ENCODE measurements at regions not wholly inside any gene's neighbourhood (a gene's known extent, or its start where the extent isn't known, plus 50 kb on each side); places are given as distances from the start of the nearest gene placed in this dataset.
"Not testable (repeated sequence)": the region's sequence is repeated elsewhere in the genome, so short reads cannot be mapped to it uniquely, and the experiment has no call there.

DNA sequence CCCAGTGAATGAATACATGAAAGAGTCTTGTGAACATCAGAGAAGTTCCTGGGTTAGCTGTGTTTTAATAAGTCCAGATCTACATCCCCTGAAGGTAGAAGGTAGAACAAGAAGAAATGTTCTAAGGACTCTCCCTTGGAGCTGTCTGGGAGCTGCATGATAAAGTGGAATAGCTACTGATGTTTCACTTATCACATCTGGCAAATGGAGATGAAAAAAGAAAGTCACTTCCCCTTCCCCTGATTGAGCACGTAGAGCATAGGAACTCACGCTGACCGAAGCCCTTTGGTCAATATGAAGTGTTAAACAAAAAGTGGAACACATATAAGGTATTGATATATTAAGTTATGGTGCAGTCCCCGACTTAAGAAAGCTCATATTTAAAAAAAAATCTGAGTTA, 53.2 kb upstream of the PARP1 start:
- no peak for DNase-seq

DNA sequence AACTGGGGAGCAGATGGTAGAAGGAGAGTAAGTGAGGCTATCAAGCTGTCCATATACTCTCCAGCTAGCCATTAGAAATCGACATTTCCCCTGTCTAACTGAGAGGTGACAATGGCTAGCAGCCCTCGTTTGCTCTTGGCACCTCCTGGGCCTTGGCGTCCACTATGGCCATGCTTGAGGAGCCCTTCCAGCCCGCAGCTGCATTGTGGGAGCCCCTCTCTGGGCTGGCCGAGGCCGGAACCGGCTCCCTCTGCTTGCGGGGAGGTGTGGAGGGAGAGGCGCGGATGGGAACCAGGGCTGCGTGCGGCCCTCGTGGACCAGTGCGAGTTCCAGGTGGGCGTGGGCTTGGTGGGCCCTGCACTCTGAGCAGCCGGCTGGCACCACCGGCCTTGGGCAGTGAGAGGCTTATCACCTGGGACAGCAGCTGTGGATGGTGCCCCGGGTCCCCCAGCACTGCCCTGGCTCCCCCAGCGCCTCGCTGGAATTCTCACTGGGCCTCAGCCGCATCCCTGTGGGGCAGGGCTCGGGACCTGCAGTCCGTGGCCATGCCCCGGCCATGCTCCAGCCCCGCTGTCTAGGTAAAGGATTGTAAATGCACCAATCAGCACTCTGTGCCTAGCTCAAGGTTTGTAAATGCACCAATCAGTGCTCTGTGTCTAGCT, 56.2 kb upstream of the PARP1 start:
- no peak for DNase-seq

GRCh38 chr1:226464587-226464971, 56.7 kb upstream of the PARP1 start:
- not testable (repeated sequence) for DNase-seq

GRCh38 chr1:226466296-226466695, 58.4 kb upstream of the PARP1 start:
- no peak for DNase-seq

- no peak for DNase-seq
These were observed 59.5 kb upstream of the PARP1 start for GRCh38 chr1:226467443-226467842.

- peak; percentile 42 to 62 (median 47) for DNase-seq
These were observed 63.3 kb upstream of the PARP1 start for GRCh38 chr1:226470921-226471866.

- no peak for DNase-seq
These were observed 65.4 kb upstream of the PARP1 start for GRCh38 chr1:226473325-226473724.

DNA sequence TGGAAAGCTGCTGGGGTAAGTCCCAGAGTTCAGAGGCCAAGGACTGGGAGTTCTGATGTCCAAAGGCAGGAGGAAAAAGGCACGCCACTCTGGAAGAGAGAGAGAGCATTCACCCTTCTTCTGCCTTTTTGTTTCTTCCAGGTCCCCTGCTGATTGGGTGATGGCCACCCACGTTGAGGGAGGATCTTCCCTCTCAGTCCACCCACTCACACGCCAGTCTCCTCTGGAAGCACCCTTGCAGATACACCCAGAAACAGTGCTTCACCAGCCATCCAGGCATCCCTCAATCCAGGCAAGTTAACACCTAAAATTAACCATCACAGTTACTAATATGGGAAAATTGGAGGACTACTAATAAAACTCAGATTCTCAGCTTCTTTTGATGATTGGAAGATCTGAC, 66.1 kb upstream of the PARP1 start:
- DNase-seq, result peak in 2 of 3 donors; percentile 18 to 19

DNA sequence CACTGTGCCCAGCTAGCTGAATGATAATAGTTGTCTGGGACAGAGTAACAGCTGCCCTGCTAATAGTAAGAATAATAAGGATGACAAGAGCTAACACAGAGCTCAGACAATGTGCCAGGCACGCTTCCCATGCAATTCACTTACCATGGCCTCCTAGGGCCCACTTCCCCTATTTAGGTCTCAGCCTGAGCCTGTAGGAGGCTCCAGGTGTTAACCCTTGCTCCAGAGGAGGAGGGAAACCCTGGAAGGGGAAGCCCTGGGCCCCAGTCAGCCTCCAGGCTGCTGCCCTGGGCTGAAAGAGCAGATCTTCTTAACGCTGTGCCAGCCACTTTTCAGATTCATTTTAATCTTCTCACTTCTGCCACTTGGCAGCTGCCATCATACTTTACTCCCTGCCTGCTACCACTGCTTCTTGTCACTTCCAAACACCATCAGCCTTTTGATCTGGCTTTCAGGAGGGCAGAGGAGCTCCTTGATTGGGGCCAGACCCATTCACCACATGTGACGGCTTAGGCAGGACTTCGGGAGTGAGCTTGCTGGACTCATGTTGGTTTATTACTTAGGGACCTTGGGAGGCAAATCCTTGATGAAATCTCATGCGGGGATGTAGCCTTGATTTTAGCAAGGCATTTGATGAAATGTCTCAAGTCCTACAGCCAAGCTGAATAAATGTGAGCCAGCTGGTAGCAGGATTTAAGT, 66.7 kb upstream of the PARP1 start:
- DNase-seq, result peak in 2 of 3 donors; percentile 26 to 29

DNA sequence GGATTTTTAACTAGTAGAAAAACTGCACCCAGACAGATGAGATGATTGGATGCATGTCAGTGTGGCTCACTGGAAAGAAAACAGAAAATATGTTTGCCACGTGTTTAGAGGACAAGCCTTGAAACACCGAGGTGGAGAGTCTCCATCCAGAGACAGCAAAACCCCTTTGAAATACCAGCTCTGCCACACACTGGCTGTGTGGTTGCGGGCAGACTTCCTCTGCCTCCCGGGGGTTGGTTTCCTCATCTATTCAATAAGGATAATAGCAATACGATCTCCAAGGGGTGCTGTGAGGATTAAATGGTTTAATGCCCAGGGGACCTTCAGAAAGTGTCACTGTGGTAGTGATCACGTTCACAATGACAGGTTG, 67.2 kb upstream of the PARP1 start:
- DNase-seq, result no peak

DNA sequence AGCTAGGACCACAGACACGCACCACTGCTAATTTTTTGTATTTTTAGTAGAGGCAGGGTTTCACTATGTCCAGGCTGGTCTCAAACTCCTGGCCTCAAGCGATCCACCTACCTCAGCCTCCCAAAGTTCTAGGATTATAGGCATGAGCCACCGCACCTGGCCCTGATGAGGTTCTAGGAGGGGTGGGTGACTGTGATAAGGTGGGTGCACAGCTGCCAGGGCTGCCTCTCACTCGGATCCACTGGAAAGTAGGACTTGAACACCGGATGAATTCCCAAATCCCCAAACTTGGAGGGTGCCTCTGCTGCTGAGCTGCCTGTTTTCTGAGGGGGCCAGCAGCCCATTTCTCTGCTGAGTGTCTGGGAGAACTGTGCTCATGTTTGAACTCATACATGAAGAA, 68.2 kb upstream of the PARP1 start:
- DNase-seq, result no peak

DNA sequence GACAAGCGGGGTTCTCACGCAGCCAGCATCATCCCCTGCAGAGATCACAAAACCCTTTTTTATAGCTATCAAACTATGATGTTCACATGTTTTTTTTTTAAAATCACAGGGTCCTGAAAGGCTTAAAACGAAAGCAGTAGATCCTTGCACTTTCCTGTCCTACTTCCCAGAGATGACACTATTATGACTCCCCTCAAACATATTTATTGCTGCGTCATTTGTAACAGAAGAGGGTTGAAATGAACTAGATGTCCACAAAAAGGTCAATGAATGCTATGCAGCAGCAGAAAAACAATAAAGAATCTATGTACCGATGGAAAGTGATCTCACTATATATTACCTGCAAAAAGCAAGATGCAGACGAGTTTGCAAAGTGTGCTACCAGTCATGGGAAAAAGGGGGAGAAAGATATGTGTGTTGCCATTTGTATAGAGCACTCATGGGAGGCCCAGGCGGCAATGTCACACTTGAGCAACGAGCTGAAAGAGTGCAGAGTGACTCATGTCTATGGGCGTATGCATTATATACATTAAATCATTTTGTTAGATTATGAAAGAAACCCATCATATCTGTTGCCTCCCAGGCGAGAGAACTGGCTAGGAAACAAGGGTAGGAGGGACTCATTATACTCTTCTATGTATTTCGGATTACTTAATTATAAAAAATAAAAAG, 68.9 kb upstream of the PARP1 start:
- peak in 1 of 3 donors; percentile 8 for DNase-seq

- DNase-seq, result no peak
These were observed 69.1 kb upstream of the STUM start for GRCh38 chr1:226479474-226479873.

DNA sequence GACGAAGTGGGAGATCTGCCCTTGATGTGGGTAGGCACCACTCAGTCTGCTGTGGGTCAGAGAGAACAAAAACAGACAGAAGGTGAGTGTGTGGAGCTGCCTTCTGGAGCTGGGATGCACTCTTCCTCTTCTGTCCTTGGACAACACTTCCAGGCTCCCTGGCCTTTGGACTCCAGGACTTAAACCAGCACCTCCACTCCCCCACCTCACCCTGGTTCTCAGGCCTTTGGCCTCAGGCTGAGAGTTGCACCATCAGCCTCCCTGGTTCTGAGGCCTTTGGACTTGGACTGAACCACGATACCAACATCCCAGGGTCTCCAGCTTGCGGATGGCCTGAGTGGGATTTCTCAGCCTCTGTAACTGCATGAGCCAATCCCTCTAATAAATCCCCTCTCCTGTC, 68.1 kb upstream of the STUM start:
- no peak for DNase-seq

GRCh38 chr1:226481133-226481532, 67.4 kb upstream of the STUM start:
- no peak for DNase-seq

DNA sequence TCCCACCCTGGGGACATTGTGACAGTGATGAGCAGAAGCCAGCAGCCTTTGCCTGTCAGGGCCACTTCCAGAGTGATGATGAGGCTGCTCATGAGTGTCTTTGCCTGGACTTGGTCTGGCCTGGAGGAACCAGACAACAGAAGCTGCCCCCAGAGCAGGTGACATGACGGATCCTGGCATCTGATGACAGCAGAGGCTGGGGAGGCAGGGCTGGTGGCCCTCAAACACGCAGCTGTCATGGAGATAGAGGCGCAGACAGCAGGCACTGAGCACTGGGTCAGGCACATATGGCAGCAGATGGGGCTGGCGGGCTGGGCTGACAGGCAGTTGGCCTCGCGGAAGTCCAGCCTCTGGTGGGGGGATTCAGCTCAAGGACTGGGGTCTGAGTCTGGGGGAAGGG, 66.4 kb upstream of the STUM start:
- no peak for DNase-seq

DNA sequence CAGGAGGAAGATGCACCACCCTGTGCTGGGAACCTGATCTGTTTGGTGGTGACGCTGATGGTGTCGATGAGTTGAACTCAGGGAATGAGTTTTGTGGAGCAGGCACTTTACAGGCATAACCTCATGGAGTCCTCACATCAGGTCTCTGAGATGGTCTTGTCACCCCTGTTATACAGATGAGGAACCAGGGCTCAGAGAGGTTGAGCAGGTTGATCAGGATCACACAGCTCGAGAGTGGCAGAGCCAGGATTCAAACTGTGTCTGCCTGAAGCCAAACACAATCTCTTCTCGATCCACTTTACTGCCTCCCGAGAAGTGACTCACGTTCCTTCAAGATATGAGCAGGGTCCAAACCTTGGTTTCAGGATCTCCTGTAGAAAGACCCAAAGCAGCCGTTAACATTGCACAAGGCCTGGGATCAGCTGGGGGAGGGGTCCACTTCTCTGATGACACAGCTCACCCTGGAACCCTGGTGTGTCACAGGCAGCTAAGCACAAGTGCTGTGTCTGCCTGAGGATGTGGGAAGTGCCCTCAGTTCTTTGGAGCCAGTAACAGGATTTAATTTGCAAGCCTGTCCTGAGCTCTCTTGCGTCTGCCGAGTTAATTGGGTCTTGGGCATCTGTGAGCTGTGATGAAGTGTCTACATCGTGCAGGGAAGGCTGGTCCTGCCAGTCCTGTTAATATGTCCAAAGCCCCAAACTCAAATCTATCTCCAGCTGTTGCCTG, 65.4 kb upstream of the STUM start:
- peak in 2 of 3 donors; percentile 16 to 19 for DNase-seq

DNA sequence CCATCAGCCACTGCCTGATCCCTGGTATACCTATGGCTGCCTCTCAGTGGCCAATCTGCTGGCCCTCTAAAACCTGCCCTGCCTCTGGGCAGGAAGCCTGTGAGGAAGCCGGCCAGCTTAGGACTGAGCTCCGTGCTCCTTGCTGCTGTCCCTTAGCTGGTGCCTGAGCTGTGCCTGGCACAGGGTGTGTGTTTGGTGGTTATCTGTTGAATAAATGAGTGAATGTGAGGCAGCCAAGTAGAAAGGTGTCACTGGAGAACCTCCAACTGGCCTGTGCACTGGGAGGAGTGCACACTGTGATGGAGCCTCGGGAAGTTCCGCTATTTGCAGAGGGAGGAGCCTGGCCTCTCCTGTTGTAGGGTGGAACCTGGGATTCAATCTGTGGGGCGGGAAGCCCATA, 63.4 kb upstream of the STUM start:
- DNase-seq, result peak in 1 of 3 donors; percentile 7

- peak in 1 of 3 donors; percentile 17 for DNase-seq
These were observed 62.4 kb upstream of the STUM start for GRCh38 chr1:226486161-226486560.

DNA sequence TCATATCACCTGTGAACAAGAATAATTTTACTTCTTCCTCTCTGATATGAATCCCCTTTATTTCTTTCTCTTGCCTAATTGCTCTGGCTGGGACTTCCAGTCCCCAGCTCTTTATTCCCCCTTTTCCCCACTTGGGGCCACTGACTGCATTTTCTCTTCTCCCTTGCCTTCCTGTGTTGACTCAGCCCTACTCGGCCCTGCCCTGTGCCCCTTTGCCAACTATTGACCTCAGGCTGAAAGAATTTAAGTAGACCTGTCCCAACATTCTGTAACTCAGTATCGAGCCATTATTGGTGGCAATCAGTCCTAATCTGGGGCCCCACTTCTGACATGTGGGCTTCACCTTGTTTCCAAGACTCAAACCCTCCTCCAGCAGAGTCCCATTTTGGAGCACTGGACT, 60.6 kb upstream of the STUM start:
- DNase-seq, result peak in 1 of 3 donors; percentile 17

GRCh38 chr1:226489718-226490425, 58.7 kb upstream of the STUM start:
- DNase-seq, result no peak

GRCh38 chr1:226490426-226490809, 58.1 kb upstream of the STUM start:
- no peak for DNase-seq

Measured in suppressor macrophage treated with lipopolysaccharide for 1 hour (primary cell).